SK-N-MC (cell line): ENCODE measurements at regions not wholly inside any gene's neighbourhood (a gene's known extent, or its start where the extent isn't known, plus 50 kb on each side); places are given as distances from the start of the nearest gene placed in this dataset.
"Not testable (repeated sequence)": the region's sequence is repeated elsewhere in the genome, so short reads cannot be mapped to it uniquely, and the experiment has no call there.

ENCODE experiments used
- DNase-seq: peaks from one replicate; pipeline ENCODE4 v3.0.0-alpha.2; 2011; ENCODE audit warnings: low read depth, low spot score
- H3K27ac ChIP-seq: fragments of 200-600 bp; sonication (generic); 2 replicates; pipeline ENCODE4 v1.5.1; 2016; ENCODE audit warnings: mixed run types
- H3K36me3 ChIP-seq: fragments of 200-600 bp; sonication (generic); 2 replicates; pipeline ENCODE4 v1.6.1; 2017; ENCODE audit warnings: antibody characterized with exemption, low read length, mixed read lengths; ENCODE audit not compliant: insufficient read depth
- H3K4me3 ChIP-seq: fragments of 200-600 bp; sonication (generic); 2 replicates; pipeline ENCODE4 v1.5.1; 2016
- H3K9ac ChIP-seq: fragments of 200-600 bp; sonication (generic); 2 replicates; pipeline ENCODE4 v1.8.0; 2017; ENCODE audit warnings: mixed run types, mixed read lengths; ENCODE audit not compliant: insufficient read length
- H3K9me3 ChIP-seq: fragments of 200-600 bp; sonication (generic); 2 replicates; pipeline ENCODE4 v1.6.1; 2017; ENCODE audit warnings: low read depth, mild to moderate bottlenecking, antibody characterized with exemption, low read length, moderate library complexity, mixed read lengths
- EZH2 ChIP-seq: fragments of 200-600 bp; sonication (generic); IDR thresholded peaks from one replicate; pipeline ENCODE4 v1.6.1; 2017; ENCODE audit warnings: antibody characterized with exemption
- FOXP2 ChIP-seq: optimal IDR thresholded peaks from 2 replicates; pipeline ENCODE3; 2011; ENCODE audit warnings: mild to moderate bottlenecking, moderate library complexity; ENCODE audit not compliant: insufficient read depth; ENCODE audit errors: extremely low read length, control extremely low read depth
- POLR2AphosphoS5 ChIP-seq: IDR thresholded peaks from 2 replicates; pipeline ENCODE4 v1.6.1; 2012; ENCODE audit warnings: mild to moderate bottlenecking, low read depth, low read length, borderline replicate concordance

GRCh38 chr6:27158316-27158643 lies 89.2 kb upstream of the PRSS16 start:
- Histone ChIP-seq H3K9ac (no peak overlapping the region), H3K4me3 (peak overlapping the region; percentile 89), H3K36me3 (no peaks in the 10 kb centered on the region), H3K27ac (no peak overlapping the region), H3K9me3 (no peaks in the 10 kb centered on the region)
- no peak for TF ChIP-seq EZH2
- DNase-seq: no peak

GRCh38 chr6:27159725-27160124 lies 87.8 kb upstream of the PRSS16 start:
- Histone ChIP-seq H3K4me3 (no peak overlapping the region), H3K9me3 (no peaks in the 10 kb centered on the region), H3K9ac (no peak overlapping the region), H3K36me3 (no peaks in the 10 kb centered on the region), H3K27ac (no peak overlapping the region)
- DNase-seq: no peak
- TF ChIP-seq FOXP2: no peak
- no peak for TF ChIP-seq EZH2

- no peak for TF ChIP-seq POLR2AphosphoS5
- no peak for TF ChIP-seq FOXP2
- no peak for TF ChIP-seq EZH2
- Histone ChIP-seq H3K4me3 (peak overlapping the region; percentile 75), H3K36me3 (no peaks in the 10 kb centered on the region), H3K9me3 (no peaks in the 10 kb centered on the region), H3K9ac (peak overlapping the region; percentile 75), H3K27ac (peak overlapping the region; percentile 78)
- DNase-seq: no peak
Measured at GRCh38 chr6:27161115-27161514, 86.4 kb upstream of the PRSS16 start.

- no peaks in the 10 kb centered on the region for H3K9me3 ChIP-seq
- H3K27ac ChIP-seq: peak overlapping the region; percentile 78
- H3K4me3 ChIP-seq: peak overlapping the region; percentile 75
- TF ChIP-seq EZH2 (no peak), FOXP2 (no peak), POLR2AphosphoS5 (no peak)
- no peaks in the 10 kb centered on the region for H3K36me3 ChIP-seq
- peak overlapping the region; percentile 75 for H3K9ac ChIP-seq
- DNase-seq: no peak
Measured at GRCh38 chr6:27161603-27161945, 85.9 kb upstream of the PRSS16 start.

- Histone ChIP-seq H3K36me3 (no peaks in the 10 kb centered on the region), H3K9ac (peak overlapping the region; percentile 75), H3K9me3 (no peaks in the 10 kb centered on the region), H3K4me3 (peak overlapping the region; percentile 75), H3K27ac (peak overlapping the region; percentile 78)
- TF ChIP-seq POLR2AphosphoS5 (no peak), FOXP2 (peak; percentile 28), EZH2 (no peak)
- no peak for DNase-seq
Measured at GRCh38 chr6:27161946-27162603, 85.4 kb upstream of the PRSS16 start.

- Histone ChIP-seq H3K9ac (no peak overlapping the region), H3K4me3 (no peak overlapping the region), H3K27ac (no peak overlapping the region), H3K36me3 (no peaks in the 10 kb centered on the region), H3K9me3 (no peaks in the 10 kb centered on the region)
- TF ChIP-seq POLR2AphosphoS5 (no peak), FOXP2 (no peak), EZH2 (no peak)
- DNase-seq: no peak
Measured at GRCh38 chr6:27163834-27164233, 83.7 kb upstream of the PRSS16 start.

GRCh38 chr6:27168108-27168507 lies 79.4 kb upstream of the PRSS16 start:
- H3K9me3 ChIP-seq: no peaks in the 10 kb centered on the region; the same call in 1 of the 2 replicates
- H3K9ac ChIP-seq: no peak overlapping the region
- TF ChIP-seq POLR2AphosphoS5: no peak
- TF ChIP-seq EZH2: no peak
- TF ChIP-seq FOXP2: no peak
- DNase-seq: no peak
- H3K27ac ChIP-seq: no peak overlapping the region
- no peaks in the 10 kb centered on the region for H3K36me3 ChIP-seq
- no peak overlapping the region for H3K4me3 ChIP-seq

- DNase-seq: no peak
- H3K27ac ChIP-seq: no peak overlapping the region
Measured at GRCh38 chr6:27168586-27169443, 78.7 kb upstream of the PRSS16 start.

GRCh38 chr6:27172524-27173231 lies 74.8 kb upstream of the PRSS16 start:
- H3K27ac ChIP-seq, H3K36me3 ChIP-seq, H3K9me3 ChIP-seq: not testable (repeated sequence)

More at GRCh38 chr6:27168586-27169443, 78.7 kb upstream of the PRSS16 start:
- H3K36me3 ChIP-seq: no peaks in the 10 kb centered on the region
- TF ChIP-seq FOXP2 (no peak), EZH2 (no peak), POLR2AphosphoS5 (no peak)
- H3K9ac ChIP-seq: no peak overlapping the region
- H3K4me3 ChIP-seq: no peak overlapping the region
- no peaks in the 10 kb centered on the region; the same call in 1 of the 2 replicates for H3K9me3 ChIP-seq

GRCh38 chr6:27173232-27173601 lies 74.3 kb upstream of the PRSS16 start:
- not testable (repeated sequence) for H3K9me3 ChIP-seq, DNase-seq, H3K27ac ChIP-seq, H3K36me3 ChIP-seq, H3K9ac ChIP-seq, H3K4me3 ChIP-seq

More at GRCh38 chr6:27172524-27173231, 74.8 kb upstream of the PRSS16 start:
- H3K4me3 ChIP-seq, DNase-seq, H3K9ac ChIP-seq: not testable (repeated sequence)
